GM12872 (cell line): ENCODE measurements at regions not wholly inside any gene's neighbourhood (a gene's known extent, or its start where the extent isn't known, plus 50 kb on each side); places are given as distances from the start of the nearest gene placed in this dataset.

ENCODE experiments used
- TF ChIP-seq, protein P1 (sequence below): IDR thresholded peaks from 3 replicates; pipeline ENCODE4 v1.5.1; 2011; ENCODE audit warnings: low read depth, mild to moderate bottlenecking, low read length, moderate library complexity; ENCODE audit not compliant: insufficient read depth

- TF ChIP-seq, protein P1, sequence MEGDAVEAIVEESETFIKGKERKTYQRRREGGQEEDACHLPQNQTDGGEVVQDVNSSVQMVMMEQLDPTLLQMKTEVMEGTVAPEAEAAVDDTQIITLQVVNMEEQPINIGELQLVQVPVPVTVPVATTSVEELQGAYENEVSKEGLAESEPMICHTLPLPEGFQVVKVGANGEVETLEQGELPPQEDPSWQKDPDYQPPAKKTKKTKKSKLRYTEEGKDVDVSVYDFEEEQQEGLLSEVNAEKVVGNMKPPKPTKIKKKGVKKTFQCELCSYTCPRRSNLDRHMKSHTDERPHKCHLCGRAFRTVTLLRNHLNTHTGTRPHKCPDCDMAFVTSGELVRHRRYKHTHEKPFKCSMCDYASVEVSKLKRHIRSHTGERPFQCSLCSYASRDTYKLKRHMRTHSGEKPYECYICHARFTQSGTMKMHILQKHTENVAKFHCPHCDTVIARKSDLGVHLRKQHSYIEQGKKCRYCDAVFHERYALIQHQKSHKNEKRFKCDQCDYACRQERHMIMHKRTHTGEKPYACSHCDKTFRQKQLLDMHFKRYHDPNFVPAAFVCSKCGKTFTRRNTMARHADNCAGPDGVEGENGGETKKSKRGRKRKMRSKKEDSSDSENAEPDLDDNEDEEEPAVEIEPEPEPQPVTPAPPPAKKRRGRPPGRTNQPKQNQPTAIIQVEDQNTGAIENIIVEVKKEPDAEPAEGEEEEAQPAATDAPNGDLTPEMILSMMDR: no peak
Measured at GRCh38 chr2:13791019-13791547, 841.4 kb upstream of the LRATD1 start.

DNA sequence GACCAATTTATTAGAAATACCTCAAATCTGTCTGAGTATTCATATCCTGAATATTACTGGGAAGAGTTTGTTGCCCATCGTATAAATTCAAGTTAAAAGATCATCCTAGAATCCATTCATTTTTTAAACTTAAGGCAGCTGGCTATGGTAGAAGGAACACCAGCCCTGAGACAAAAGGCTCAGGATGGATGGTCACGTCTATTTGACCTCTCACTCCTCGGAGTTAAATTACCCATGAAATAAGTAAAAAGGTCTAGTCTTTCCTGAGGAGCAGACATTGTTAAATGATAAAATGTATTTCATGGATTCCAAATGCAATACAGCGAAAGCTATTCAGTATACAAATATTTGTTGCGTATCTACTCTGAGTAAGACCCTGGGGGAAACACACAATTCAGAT is 826.0 kb upstream of the LRATD1 start:
- TF ChIP-seq, protein P1: no peak

DNA sequence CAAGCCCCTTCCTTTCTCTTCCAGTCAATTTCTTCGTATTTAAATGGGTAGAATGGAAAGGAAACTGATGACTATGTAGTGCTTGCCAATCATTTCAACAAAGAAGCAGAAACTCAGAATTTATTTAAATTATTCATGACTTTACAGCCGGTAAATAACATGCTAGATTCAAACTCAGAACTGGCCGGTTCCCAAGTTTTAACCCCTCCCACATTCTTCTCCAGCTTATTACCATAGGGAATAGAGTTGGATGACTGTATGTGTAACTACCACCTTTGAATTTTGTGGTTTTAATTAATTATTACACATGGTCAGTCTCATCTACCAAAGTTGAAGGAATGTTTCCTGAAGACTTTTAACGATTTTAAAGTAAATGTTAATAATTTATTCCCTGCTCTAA is 819.3 kb upstream of the LRATD1 start:
- TF ChIP-seq, protein P1: no peak

DNA sequence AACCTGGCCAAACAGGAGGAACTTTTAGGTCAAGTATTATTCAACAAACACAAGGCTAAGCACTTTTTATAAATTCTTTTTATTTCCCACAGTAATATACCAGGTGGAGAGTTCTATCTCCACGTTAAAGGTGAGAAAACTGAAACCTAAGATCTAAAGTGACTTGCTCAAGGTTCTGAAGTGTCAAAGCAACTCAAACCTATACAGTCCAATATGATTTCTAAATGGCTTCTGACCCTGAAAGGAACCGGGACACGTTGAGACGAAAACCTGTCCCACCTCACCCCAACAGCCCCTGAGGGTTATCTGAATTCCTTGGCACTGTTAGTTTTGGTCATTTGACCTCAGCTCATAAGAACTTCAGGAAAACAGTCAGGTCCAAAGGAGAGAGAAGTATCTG is 814.5 kb upstream of the LRATD1 start:
- TF ChIP-seq, protein P1: no peak

DNA sequence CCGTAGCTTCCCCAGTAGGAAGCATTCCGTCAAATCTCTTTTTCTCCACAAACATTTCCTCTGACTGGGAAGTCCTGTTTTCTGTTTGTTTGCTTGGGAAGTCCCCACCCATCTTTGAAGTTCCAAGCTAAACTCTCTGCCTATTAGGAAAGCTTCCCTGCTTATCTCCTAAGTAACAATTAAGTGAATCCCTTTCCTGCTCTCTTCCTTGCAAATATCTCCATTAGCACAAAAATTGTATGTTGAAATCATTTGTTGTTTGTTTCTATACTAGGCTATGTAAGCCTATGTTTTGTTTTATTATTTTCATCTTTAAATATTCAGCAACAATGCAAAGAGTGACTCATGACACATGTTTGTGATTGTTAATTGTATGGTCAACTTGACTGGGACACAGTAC is 812.6 kb upstream of the LRATD1 start:
- TF ChIP-seq, protein P1: no peak

GRCh38 chr2:13821255-13821880 is 811.1 kb upstream of the LRATD1 start:
- TF ChIP-seq, protein P1: no peak

DNA sequence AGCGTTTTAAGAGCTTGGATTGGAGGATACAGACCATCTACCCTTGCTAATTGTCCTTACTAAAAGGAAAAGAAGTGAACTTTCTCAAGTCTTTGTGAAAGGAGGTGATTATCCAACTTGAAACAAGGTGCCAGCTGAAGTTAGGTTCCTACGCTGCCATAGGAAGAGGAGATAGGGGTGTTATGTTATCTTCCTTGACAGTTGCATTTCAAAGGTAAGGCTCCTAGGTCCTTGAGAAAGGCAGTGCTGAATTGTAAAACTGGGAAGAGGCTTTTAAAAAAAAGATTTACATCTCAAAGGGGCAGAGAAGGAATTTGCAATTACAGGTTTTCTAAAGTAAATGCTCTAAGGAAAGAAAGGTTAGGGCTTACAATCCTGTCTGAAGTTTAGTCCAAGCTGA is 810.2 kb upstream of the LRATD1 start:
- TF ChIP-seq, protein P1: no peak
